Gastrocnemius medialis (tissue), 4 donors: ENCODE measurements at regions not wholly inside any gene's neighbourhood (a gene's known extent, or its start where the extent isn't known, plus 50 kb on each side); places are given as distances from the start of the nearest gene placed in this dataset.

Experiments used
- ATAC-seq, 2 donors: fragments of 150-250 bp; one replicate each; pipeline ENCODE4 v1.9.1; 2016
- DNase-seq, 2 donors: peaks; one replicate each; pipeline ENCODE4 v3.0.0-alpha.2; 2019
- H3K27ac ChIP-seq, 4 donors: fragments of 200-600 bp; sonication (generic); 1 replicate in 1 of 4; 2 replicates in 3 of 4; pipeline ENCODE4 v1.5.1; 2016 to 2018; ENCODE audit warnings: mild to moderate bottlenecking in 2 of 4, moderate library complexity in 1 of 4
- H3K27me3 ChIP-seq, 3 donors: fragments of 200-600 bp; sonication (generic) in 2 of 3; 1 replicate in 1 of 3; 2 replicates in 2 of 3; pipeline versions ENCODE4 v1.5.1 to v1.6.0; 2016 to 2019; ENCODE audit warnings: mild to moderate bottlenecking in 1 of 3, moderate library complexity in 1 of 3
- H3K36me3 ChIP-seq, 2 donors: fragments of 200-600 bp; sonication (generic) in 1 of 2; one replicate each; pipeline ENCODE4 v1.5.1; 2017 to 2018
- H3K4me1 ChIP-seq, 2 donors: fragments of 200-600 bp; sonication (generic) in 1 of 2; one replicate each; pipeline ENCODE4 v1.5.1; 2016 to 2017; ENCODE audit warnings: mild to moderate bottlenecking in 2 of 2
- H3K4me3 ChIP-seq, 4 donors: fragments of 200-600 bp; sonication (generic) in 3 of 4; 1 replicate in 1 of 4; 2 replicates in 3 of 4; pipeline ENCODE4 v1.5.1; 2016 to 2019; ENCODE audit warnings: mild to moderate bottlenecking in 2 of 4
- H3K9me3 ChIP-seq, 3 donors: fragments of 200-600 bp; sonication (generic) in 2 of 3; 1 replicate in 1 of 3; 2 replicates in 2 of 3; pipeline ENCODE4 v1.5.1; 2016 to 2019
- CTCF ChIP-seq, 5 experiments: fragments of 450-650 bp in 3 of 5; fragments of 200-600 bp in 2 of 5; sonication (generic) in 2 of 5; IDR thresholded peaks in 4 of 5; conservative IDR thresholded peaks in 1 of 5; 1 replicate in 4 of 5; 2 replicates in 1 of 5; pipeline ENCODE4 v1.5.1; 2016 to 2019; ENCODE audit warnings: antibody characterized with exemption in 5 of 5, mild to moderate bottlenecking in 3 of 5, moderate library complexity in 3 of 5
- POLR2A ChIP-seq, 2 donors: fragments of 450-650 bp; IDR thresholded peaks; one replicate each; pipeline ENCODE4 v1.6.1; 2017; ENCODE audit warnings: antibody characterized with exemption in 2 of 2, mild to moderate bottlenecking in 2 of 2, moderate library complexity in 2 of 2
- in situ Hi-C, 4 donors: fragments of 200-750 bp; cut with MboI; loops; one replicate each; pipeline versions ENCODE4 v1.15.0 to v1.8.0; 2017; ENCODE audit warnings: low sequenced_read_pairs in 4 of 4
- intact Hi-C: fragments of 100-400 bp; cut with DNase I; formaldehyde crosslinking; loops from one replicate; pipeline ENCODE4 v1.15.1; 2023; ENCODE audit warnings: low total_unique reads

- in situ Hi-C loops (no loop called here), intact Hi-C loops (no loop called here)
- ATAC-seq = no peak
- DNase-seq = no peak
- Histone ChIP-seq H3K4me1 (no peaks in the 10 kb centered on the region), H3K27ac (peak overlapping the region in 1 of 4 donors; percentile 41), H3K36me3 (no peaks in the 10 kb centered on the region), H3K9me3 (no peaks in the 10 kb centered on the region), H3K4me3 (no peak overlapping the region), H3K27me3 (no peaks in the 10 kb centered on the region)
- TF ChIP-seq POLR2A (IDR thresholded peaks at IDR 0.05) = no peak
- TF ChIP-seq CTCF (IDR thresholded peaks at IDR 0.05 in 4 of 5, conservative IDR thresholded peaks at IDR 0.05 in 1 of 5) = no peak
Observed at GRCh38 chr10:111973826-111974225, 209.7 kb downstream of the GPAM start.

- in situ Hi-C loops = no loop called here
Observed at GRCh38 chr10:111974325-111974724, 209.2 kb downstream of the GPAM start.

GRCh38 chr10:111976557-111976956 is 207.0 kb downstream of the GPAM start:
- no peak overlapping the region for H3K27ac ChIP-seq
- DNase-seq = no peak
- H3K9me3 ChIP-seq = no peaks in the 10 kb centered on the region
- intact Hi-C loops (no loop called here), in situ Hi-C loops (no loop called here)
- no peaks in the 10 kb centered on the region for H3K27me3 ChIP-seq
- TF ChIP-seq CTCF (IDR thresholded peaks at IDR 0.05 in 4 of 5, conservative IDR thresholded peaks at IDR 0.05 in 1 of 5) = no peak
- TF ChIP-seq POLR2A (IDR thresholded peaks at IDR 0.05) = no peak
- no peaks in the 10 kb centered on the region for H3K36me3 ChIP-seq
- no peaks in the 10 kb centered on the region for H3K4me1 ChIP-seq
- no peak overlapping the region for H3K4me3 ChIP-seq
- no peak for ATAC-seq

More at GRCh38 chr10:111974325-111974724, 209.2 kb downstream of the GPAM start:
- intact Hi-C loops = no loop called here
- no peaks in the 10 kb centered on the region for H3K9me3 ChIP-seq
- no peak overlapping the region for H3K4me3 ChIP-seq
- DNase-seq (no peak), ATAC-seq (no peak)
- no peaks in the 10 kb centered on the region for H3K4me1 ChIP-seq
- no peak for TF ChIP-seq CTCF (IDR thresholded peaks at IDR 0.05 in 4 of 5, conservative IDR thresholded peaks at IDR 0.05 in 1 of 5)
- no peak for TF ChIP-seq POLR2A (IDR thresholded peaks at IDR 0.05)
- H3K27ac ChIP-seq = peak overlapping the region in 1 of 4 donors; percentile 41
- H3K27me3 ChIP-seq = no peaks in the 10 kb centered on the region
- H3K36me3 ChIP-seq = no peaks in the 10 kb centered on the region

GRCh38 chr10:111984057-111984456 is 199.5 kb downstream of the GPAM start:
- Histone ChIP-seq H3K4me1 (peaks cover 0 to 4% of the 10 kb centered on the region in 2 donors), H3K4me3 (no peak overlapping the region), H3K9me3 (no peaks in the 10 kb centered on the region), H3K27me3 (no peaks in the 10 kb centered on the region), H3K36me3 (no peaks in the 10 kb centered on the region), H3K27ac (no peak overlapping the region)
- ATAC-seq (no peak), DNase-seq (no peak)
- TF ChIP-seq CTCF (IDR thresholded peaks at IDR 0.05 in 4 of 5, conservative IDR thresholded peaks at IDR 0.05 in 1 of 5) (no peak), POLR2A (IDR thresholded peaks at IDR 0.05) (no peak)
- intact Hi-C loops = no loop called here
- in situ Hi-C loops = no loop called here

- Histone ChIP-seq H3K9me3 (no peaks in the 10 kb centered on the region), H3K4me1 (peaks cover 0 to 4% of the 10 kb centered on the region in 2 donors), H3K27ac (peak overlapping the region; percentile 49 to 67 (median 64)), H3K4me3 (no peak overlapping the region), H3K36me3 (no peaks in the 10 kb centered on the region), H3K27me3 (no peaks in the 10 kb centered on the region)
- ATAC-seq (peak; percentile 83 to 95), DNase-seq (no peak)
- intact Hi-C loops (no loop called here), in situ Hi-C loops (no loop called here)
- TF ChIP-seq POLR2A (IDR thresholded peaks at IDR 0.05) = no peak
- no peak for TF ChIP-seq CTCF (IDR thresholded peaks at IDR 0.05 in 4 of 5, conservative IDR thresholded peaks at IDR 0.05 in 1 of 5)
Observed at GRCh38 chr10:111986079-111986478, 197.5 kb downstream of the GPAM start.
